ENCODE measurements at regions not wholly inside any gene's neighbourhood (a gene's known extent, or its start where the extent isn't known, plus 50 kb on each side); places are given as distances from the start of the nearest gene placed in this dataset.

- TF ChIP-seq FOXM1 (IDR thresholded peaks at IDR 0.05; ENCODE audit: low read depth): no peak
- TF ChIP-seq IRF3 (IDR thresholded peaks at IDR 0.05; ENCODE audit: low read depth, low read length): no peak
- no peak for TF ChIP-seq YY1 (IDR thresholded peaks at IDR 0.05; ENCODE audit: low read depth)
- TF ChIP-seq ZBTB33 (IDR thresholded peaks at IDR 0.05; ENCODE audit: borderline replicate concordance, low read depth): no peak
- no peak for TF ChIP-seq MEF2A (IDR thresholded peaks at IDR 0.05; ENCODE audit: borderline replicate concordance, low read depth)
- TF ChIP-seq GATA2 (CRISPR knock-in tag; IDR thresholded peaks at IDR 0.05): no peak
- no peak for TF ChIP-seq RAD21 (IDR thresholded peaks at IDR 0.05; ENCODE audit: low read length)
Measured at GRCh38 chr4:124307143-124307542, 405.4 kb downstream of the ANKRD50 start (continued).

DNA sequence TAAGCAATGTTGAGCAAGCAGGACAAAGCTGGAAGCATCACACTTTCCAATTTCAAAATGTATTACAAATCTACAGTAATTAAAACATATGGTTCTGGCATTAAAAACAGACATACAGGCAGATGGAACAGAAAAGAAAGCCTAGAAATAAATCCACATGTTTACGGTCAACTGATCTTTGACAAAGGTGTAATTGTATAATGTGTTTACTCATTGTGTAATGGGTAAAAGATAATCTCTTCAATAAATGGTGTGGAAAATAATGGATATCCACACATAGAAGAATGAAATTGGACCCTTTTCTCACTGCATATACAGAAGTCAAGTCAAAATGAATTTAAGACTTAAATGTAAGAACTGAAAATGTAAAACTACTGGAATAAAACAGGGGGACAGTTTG is 394.2 kb downstream of the ANKRD50 start:
- WGBS (ENCODE audit: low lambda C conversion rate): 90% methylated on average over 1 of the region's 1 CpG

GRCh38 chr4:124321364-124321763 is 391.2 kb downstream of the ANKRD50 start:
- CTCF ChIA-PET: interaction anchor here (0.7 to 1.7 kb wide), 7 partner anchors 10 to 1229 kb away, joined by 3 to 9 read pairs (median 4); no protein-coding TSS in a partner anchor
- Histone ChIP-seq H4K20me1 (ENCODE audit: insufficient read depth) (no peaks in the 10 kb centered on the region), H3K4me2 (no peak overlapping the region), H3K36me3 (replicated peaks in 1 of 2; ENCODE audit: control insufficient read depth in 1 of 2, insufficient read depth in 2 of 2, low read length in 1 of 2) (no peaks in the 10 kb centered on the region), H3K79me2 (ENCODE audit: insufficient read depth) (no peaks in the 10 kb centered on the region), H3K9ac (no peak overlapping the region), H3K4me3 (ENCODE audit: low read depth in 2 of 2, low read length in 1 of 2) (no peak overlapping the region), H3K9me3 (no peaks in the 10 kb centered on the region), H3K27me3 (ENCODE audit: insufficient read depth) (no peaks in the 10 kb centered on the region), H2AFZ (ENCODE audit: low read depth) (peak overlapping the region; percentile 52; the same call in 1 of the 2 replicates), H3K4me1 (ENCODE audit: control insufficient read depth in 1 of 2, insufficient read depth in 2 of 2, low read depth in 1 of 2, low read length in 1 of 2) (peaks cover 0 to 4% of the 10 kb centered on the region in 2 experiments; a peak in 2 of 4 replicates), H3K27ac (ENCODE audit: low read depth in 2 of 2, low read length in 1 of 2) (peak overlapping the region; percentile 1 to 39; a peak in 1 of 4 replicates), H3F3A (replicated peaks; ENCODE audit: insufficient read depth) (no peaks in the 10 kb centered on the region), H3K9me2 (no peaks in the 10 kb centered on the region)
- no peak for DNase-seq
- WGBS (ENCODE audit: low lambda C conversion rate): 43% methylated on average over 3 of the region's 3 CpGs
- POLR2A ChIA-PET: no interaction called here
- TF ChIP-seq MEF2A (IDR thresholded peaks at IDR 0.05; ENCODE audit: borderline replicate concordance, low read depth) (no peak), MXI1 (IDR thresholded peaks at IDR 0.05; ENCODE audit: low read depth, low read length) (no peak), JUND (IDR thresholded peaks at IDR 0.05) (no peak), TEAD4 (IDR thresholded peaks at IDR 0.05; ENCODE audit: borderline replicate concordance, insufficient read depth) (no peak), POLR2AphosphoS5 (IDR thresholded peaks at IDR 0.05; ENCODE audit: low read depth, low read length) (no peak), FOSL2 (IDR thresholded peaks at IDR 0.05; ENCODE audit: borderline replicate concordance, low read depth) (no peak), RXRA (IDR thresholded peaks at IDR 0.05; ENCODE audit: borderline replicate concordance, low read depth) (no peak), GATA2 (CRISPR knock-in tag; IDR thresholded peaks at IDR 0.05) (no peak), IRF3 (IDR thresholded peaks at IDR 0.05; ENCODE audit: low read depth, low read length) (no peak), RFX5 (IDR thresholded peaks at IDR 0.05; ENCODE audit: low read length) (no peak), PBX3 (IDR thresholded peaks at IDR 0.05) (no peak), NRF1 (IDR thresholded peaks at IDR 0.05; ENCODE audit: low read depth, low read length) (no peak), RCOR1 (IDR thresholded peaks at IDR 0.05; ENCODE audit: low read length) (no peak), EZH2phosphoT487 (IDR thresholded peaks at IDR 0.05; ENCODE audit: borderline replicate concordance, low read depth) (no peak)

More for the DNA sequence above, 394.2 kb downstream of the ANKRD50 start:
- no peaks in the 10 kb centered on the region for H3K9me3 ChIP-seq
- no peak overlapping the region for H3K4me3 ChIP-seq (ENCODE audit: low read depth in 2 of 2, low read length in 1 of 2)
- no peaks in the 10 kb centered on the region for H3K79me2 ChIP-seq (ENCODE audit: insufficient read depth)
- H3K9me2 ChIP-seq: no peaks in the 10 kb centered on the region
- no peaks in the 10 kb centered on the region for H3K27me3 ChIP-seq (ENCODE audit: insufficient read depth)
- H4K20me1 ChIP-seq (ENCODE audit: insufficient read depth): no peaks in the 10 kb centered on the region
- no peaks in the 10 kb centered on the region for H3K36me3 ChIP-seq (replicated peaks in 1 of 2; ENCODE audit: control insufficient read depth in 1 of 2, insufficient read depth in 2 of 2, low read length in 1 of 2)
- H3K27ac ChIP-seq (ENCODE audit: low read depth in 2 of 2, low read length in 1 of 2): no peak overlapping the region
- no peak overlapping the region for H3K9ac ChIP-seq
- H3F3A ChIP-seq (replicated peaks; ENCODE audit: insufficient read depth): no peaks in the 10 kb centered on the region
- ChIA-PET CTCF (no interaction called here), POLR2A (no interaction called here)
- TF ChIP-seq ELF1 (IDR thresholded peaks at IDR 0.05) (no peak), TEAD4 (IDR thresholded peaks at IDR 0.05; ENCODE audit: borderline replicate concordance, insufficient read depth) (no peak)
- H3K4me2 ChIP-seq: no peak overlapping the region
- H3K4me1 ChIP-seq (ENCODE audit: control insufficient read depth in 1 of 2, insufficient read depth in 2 of 2, low read depth in 1 of 2, low read length in 1 of 2): peaks cover 0 to 4% of the 10 kb centered on the region in 2 experiments; a peak in 2 of 4 replicates
- H2AFZ ChIP-seq (ENCODE audit: low read depth): no peak overlapping the region
- no peak for DNase-seq

All from SK-N-SH (cell line).